GM18909 (cell line): ENCODE measurements at regions not wholly inside any gene's neighbourhood (a gene's known extent, or its start where the extent isn't known, plus 50 kb on each side); places are given as distances from the start of the nearest gene placed in this dataset.

Experiments
- ATAC-seq: cut with Tn5 transposase; IDR thresholded peaks from one replicate; pipeline ENCODE4 v1.9.1; 2021; ENCODE audit warnings: mild to moderate bottlenecking; ENCODE audit not compliant: unreplicated experiment, poor library complexity

- no peak for ATAC-seq
These were observed 74.9 kb upstream of the SMLR1 start for GRCh38 chr6:130752267-130752666.

DNA sequence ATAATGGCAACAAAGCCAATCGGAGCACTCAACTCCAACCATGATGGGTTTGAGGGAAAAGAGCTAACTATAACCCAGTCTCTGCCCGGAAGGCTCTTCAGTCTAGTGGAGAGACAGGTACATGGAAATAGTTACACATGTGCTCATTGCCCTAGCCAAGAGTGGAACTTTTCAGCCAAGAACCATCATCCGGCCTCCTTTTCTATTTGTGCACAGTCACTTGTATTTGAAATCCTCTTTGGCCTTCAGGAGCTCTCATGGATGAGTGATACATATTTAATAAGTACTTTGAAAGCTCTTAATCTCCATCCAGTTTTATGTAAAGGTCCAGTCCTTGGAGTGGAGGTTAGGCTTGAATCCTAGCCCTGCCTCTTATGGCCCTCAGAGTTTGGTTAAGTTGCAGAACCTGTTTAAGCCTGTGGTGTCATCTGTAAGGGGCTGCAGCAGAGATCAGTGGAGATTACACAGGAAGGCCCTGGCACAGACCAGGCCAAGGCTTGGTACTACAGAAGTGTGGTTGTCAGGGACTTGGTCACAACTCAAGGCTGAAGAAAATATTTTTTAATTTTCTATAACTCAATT lies 72.3 kb upstream of the SMLR1 start:
- no peak for ATAC-seq

DNA sequence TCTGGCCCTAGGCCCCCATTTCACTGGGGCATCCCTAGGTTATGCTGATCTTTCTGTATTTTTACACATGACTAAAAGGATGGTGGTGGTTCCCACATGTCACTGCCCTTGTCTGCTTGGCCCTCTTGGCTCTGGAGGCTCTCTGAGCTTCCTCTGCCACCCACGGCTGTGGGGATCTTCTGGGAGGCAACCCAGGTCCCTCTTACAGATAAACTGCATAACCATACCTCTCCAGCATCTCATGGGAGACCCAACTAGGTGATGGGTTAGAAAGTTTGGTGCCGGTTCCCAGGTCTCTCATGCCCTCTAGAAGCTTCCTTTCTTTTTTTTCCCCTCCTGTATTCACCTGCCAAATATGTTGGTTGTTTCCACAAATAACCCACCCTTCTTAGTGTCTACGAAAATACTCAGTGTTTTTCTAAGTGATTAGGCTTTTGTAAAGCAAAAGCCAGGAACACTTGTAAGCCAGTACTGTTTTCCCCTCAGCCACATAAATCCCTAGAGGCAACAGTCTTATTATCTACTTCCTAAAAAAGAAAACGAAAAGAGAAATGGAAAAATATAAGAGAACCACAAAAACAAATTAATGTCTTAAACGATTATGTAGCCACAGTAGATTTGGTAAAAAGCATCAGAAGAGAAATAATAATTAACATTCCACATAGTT lies 71.7 kb upstream of the SMLR1 start:
- no peak for ATAC-seq

DNA sequence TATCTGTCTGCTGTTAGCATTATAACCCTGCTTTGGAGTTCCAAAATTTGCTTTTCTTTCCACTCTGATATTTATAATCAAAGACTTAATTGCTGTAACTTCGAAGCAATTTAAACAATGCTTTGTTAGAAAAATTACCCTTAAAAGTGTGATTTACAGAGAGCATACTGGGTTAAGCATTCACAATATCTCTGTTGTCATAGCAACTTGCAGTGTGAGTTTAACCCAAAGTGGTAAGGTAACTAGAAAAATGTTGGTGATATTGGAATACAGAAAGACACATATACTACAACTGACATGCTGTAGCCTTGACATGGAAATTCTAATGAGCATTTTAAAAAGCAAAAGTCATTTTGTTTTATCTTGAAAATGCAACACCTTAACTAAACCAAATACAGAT lies 70.4 kb upstream of the SMLR1 start:
- ATAC-seq, result no peak

DNA sequence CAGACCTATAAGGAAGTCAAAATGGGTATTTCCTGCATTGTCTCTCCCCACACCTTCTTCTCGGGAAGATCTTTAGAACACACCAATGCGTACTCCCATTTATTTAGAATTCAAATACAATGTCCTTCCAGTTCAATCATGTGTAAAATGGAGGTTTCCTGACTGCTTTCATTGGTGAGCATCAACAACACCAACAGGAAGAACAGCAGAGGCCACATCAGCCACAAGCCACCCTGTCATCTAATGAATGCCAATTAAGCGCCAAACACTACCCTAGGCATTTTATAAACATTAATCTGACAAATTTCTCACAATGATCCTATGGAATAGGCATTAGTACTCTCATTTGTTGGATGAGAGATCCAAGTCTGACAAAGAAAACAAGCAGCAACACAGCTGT lies 68.4 kb upstream of the SMLR1 start:
- no peak for ATAC-seq

DNA sequence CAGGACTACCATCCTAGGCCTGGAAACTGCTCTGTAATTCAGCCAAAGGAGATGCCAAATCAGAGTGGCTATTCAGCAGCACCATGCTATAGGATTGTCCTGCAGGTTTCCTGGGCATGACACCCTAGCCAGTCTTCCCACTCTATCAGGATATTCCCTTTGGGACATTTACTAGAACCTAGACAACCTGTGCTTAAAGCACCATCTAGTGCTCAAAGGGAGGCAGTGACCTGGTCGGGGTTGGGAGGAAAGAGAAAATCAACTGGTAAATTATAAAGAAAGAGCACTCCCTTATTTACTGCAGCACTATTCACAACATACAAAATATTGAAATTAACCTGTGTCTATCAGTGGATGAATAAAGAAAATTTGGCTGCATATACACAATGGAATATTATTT lies 67.2 kb upstream of the SMLR1 start:
- ATAC-seq, result no peak

DNA sequence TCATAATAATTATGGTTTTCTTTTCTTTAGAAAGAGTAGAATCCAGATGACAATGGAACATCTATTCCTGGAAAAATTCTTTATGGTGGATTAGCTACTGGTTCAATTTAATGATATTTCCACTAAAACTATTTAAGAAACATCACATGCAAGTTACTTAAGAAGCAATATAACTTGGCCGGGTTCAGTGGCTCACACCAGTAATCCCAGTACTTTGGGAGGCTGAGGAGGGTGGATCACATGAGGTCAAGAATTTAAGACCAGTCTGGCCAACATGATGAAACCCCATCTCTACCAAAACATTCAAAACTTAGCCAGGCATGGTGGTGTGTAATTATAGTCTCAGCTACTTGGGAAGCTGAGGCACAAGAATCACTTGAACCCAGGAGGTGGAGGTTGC lies 65.9 kb upstream of the SMLR1 start:
- ATAC-seq, result no peak

- ATAC-seq, result no peak
These were observed 62.0 kb upstream of the SMLR1 start for GRCh38 chr6:130765181-130765727.

DNA sequence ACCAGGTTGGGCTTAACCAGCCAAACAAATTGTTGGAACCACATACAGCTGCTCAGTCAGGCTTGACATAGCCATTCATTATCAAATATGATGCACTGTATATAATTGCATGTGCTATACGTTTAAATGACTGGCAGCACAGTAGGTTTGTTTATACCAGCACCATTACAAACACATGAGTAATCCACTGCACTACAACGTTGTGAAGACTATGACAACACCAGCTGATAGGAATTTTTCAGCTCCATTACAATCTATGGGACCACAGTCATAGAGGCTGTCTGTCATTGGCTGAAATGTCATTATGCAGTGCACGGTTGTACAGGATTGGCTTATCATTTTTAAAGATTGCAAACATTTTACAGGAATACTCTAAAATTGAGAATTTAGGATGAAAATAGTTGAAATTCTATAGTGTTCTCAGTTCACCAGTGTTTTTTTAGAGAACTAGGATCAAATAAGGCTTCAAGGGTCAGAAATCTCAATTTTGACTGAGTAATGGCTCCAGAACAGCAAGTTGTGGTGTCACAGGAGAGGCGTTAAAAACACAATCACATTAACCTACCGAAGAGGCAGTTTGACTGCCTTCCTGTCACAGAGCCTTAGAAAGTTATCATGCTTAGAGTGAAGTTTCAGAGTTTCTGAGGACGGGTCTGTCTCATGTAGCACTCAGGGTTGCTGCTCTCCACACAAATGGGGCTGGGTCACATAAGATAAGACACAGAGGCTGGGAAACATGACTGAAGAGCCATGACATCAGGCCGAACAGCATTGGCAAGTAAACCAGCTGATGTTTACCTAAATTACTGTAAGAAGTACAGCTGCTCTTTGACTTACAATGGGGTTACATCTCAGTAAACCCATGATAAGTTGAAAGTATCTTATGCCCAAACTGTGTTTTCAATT lies 60.7 kb upstream of the SMLR1 start:
- ATAC-seq, result no peak

DNA sequence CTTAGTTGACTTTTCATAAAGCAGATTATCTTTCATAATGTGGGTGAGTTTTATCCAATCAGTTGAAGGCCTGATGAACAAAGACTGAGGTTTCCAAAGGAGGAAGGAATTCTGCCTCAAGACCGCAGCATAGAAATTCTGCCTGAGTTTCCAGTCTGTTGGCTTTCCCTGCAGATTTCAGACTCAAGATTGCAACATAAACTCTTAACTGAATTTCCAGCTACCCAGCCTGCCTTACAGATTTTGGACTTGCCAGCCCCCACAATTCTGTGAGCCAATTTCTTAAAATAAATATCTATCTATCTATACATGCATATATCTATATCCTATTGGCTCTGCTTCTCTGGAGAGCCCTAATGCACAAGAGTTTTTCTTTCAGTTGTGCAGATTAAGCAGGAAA lies 57.3 kb upstream of the SMLR1 start:
- ATAC-seq, result no peak

DNA sequence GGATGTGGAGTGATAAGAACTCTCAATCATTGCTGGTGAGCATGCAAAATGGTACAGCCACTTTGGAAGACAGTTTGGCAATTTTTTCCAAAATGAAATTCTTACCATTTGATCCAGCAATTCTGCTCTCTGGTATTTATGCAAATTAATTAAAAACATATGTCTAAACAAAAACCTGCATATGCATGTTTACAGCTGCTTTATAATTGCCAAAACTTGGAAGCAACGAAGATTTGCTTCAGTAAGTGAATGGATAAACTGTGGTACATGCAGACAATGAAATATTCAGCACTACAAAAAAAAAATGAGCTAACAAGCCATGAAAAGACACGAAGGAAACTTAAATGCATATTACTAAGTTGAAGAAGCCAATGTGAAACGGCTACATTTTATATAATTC lies 55.5 kb upstream of the SMLR1 start:
- no peak for ATAC-seq

DNA sequence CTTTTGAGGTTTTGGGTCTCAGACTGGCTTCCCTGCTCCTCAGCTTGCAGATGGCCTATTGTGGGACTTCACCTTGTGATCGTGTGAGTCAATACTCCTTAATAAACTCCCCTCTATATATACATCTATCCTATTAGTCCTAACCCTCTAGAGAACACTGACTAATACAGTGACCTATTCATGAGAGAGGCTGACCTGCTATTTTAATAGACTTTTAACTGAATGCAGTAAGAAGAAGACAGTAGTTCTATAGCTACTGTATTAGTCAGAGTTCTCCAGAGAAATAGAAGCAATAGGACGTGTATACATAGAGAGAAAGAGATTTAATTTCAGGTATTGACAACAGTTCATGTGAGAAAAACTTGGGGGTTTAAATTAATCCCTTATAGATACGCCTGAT lies 53.3 kb upstream of the SMLR1 start:
- no peak for ATAC-seq

DNA sequence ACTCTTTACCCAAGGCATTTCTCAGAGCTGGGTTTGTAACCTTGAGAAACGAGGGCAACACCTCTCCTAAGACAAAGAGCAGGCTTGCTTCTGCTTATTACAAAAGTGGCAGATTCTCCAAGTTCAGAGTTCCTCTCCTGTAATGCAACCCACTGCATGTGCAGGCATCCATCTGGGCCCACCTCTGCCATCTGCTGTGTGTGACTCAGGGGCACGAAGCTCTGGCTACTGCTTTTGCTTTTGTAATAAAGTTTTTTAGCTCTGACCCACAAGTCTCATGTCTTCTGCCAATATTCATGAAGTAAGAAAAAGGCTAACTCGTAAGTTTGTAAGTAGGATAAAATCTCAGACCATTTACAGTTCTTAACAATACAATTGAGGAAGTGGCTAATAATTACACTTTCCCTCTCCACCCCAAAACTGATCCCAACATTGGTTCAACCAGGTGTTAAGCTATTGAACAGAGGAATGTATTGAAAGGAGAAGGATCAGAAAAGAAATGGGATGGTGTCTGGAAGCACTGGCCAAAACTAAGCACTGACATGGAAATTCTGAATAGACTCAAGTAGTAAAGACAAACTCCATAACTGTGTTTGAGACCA lies 51.7 kb upstream of the SMLR1 start:
- ATAC-seq, result no peak

DNA sequence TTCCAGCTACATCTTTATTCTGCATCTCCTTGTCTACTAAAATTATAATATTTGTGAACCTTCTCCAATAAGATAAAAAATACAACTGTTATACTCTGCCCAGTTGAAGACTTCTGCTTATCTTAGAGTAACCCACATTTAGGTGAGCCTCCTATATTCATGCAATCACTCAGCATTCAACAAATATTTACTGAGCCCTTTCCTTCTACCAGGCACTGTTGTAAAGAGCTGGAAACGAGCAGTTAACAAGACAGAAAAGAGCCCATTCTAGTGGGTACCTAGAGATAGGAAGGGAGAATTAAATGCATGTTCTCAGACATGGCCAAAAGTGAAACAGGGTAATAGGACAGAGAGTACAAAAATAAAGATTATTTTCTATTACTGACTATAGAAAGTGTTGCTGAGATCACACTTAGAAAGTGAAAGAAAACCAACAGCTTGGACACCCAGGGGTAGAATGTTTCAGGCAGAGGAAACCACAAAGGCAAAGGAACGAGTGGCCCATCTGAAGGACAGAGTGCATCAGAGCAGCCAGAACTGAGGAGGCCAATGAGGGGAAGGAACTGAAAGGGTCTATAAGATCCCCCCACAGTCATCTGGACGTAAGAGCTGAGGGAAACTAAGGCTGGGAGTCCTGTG lies 50.8 kb upstream of the SMLR1 start:
- peak; percentile 96 for ATAC-seq
